Ovary (tissue), 3 donors: ENCODE measurements at regions not wholly inside any gene's neighbourhood (a gene's known extent, or its start where the extent isn't known, plus 50 kb on each side); places are given as distances from the start of the nearest gene placed in this dataset.

Experiments
- CTCF ChIP-seq, 3 donors: fragments of 450-650 bp in 2 of 3; fragments of 200-600 bp in 1 of 3; IDR thresholded peaks; one replicate each; pipeline versions ENCODE4 v1.5.1 to v1.8.0; 2016 to 2022; ENCODE audit warnings: antibody characterized with exemption in 3 of 3, mild to moderate bottlenecking in 1 of 3
- POLR2A ChIP-seq: fragments of 450-650 bp; IDR thresholded peaks from one replicate; pipeline ENCODE4 v1.6.1; 2017; ENCODE audit warnings: antibody characterized with exemption, mild to moderate bottlenecking, moderate library complexity
- donor health status: DM: no; HTN: no; CAD: no.

- TF ChIP-seq CTCF (IDR thresholded peaks at IDR 0.05) (no peak), POLR2A (no peak)
These were observed 341.9 kb upstream of the RORA start for GRCh38 chr15:61571026-61571425.
